ENCODE measurements at regions not wholly inside any gene's neighbourhood (a gene's known extent, or its start where the extent isn't known, plus 50 kb on each side); places are given as distances from the start of the nearest gene placed in this dataset.

GRCh38 chr1:104100115-104100514 lies 350.4 kb downstream of the AMY1C start:
- Histone ChIP-seq H3K18ac (ENCODE audit: low read depth in 1 of 2, low read length in 2 of 2) (no peak overlapping the region), H2BK15ac (ENCODE audit: low read depth, poor library complexity, severe bottlenecking) (no peak overlapping the region), H2BK5ac (ENCODE audit: low read depth, low read length, poor library complexity, severe bottlenecking) (no peak overlapping the region), H3K4me2 (ENCODE audit: low read length, poor library complexity, severe bottlenecking) (no peak overlapping the region), H3K4me3 (ENCODE audit: insufficient read depth in 1 of 2, low read depth in 1 of 2, low read length in 2 of 2) (no peak overlapping the region), H3K4ac (ENCODE audit: low read depth in 1 of 2, low read length in 2 of 2) (no peak overlapping the region), H4K91ac (ENCODE audit: low read length) (no peak overlapping the region), H2AK5ac (ENCODE audit: low read length, severe bottlenecking) (no peak overlapping the region), H3K4me1 (ENCODE audit: control insufficient read depth, insufficient read depth, low read depth, low read length) (no peaks in the 10 kb centered on the region), H2BK12ac (ENCODE audit: low read length in 2 of 2) (no peak overlapping the region), H3K9ac (ENCODE audit: low read length) (no peak overlapping the region), H3K27me3 (ENCODE audit: control insufficient read depth in 1 of 2, insufficient read depth in 1 of 2, low read length in 2 of 2) (no peaks in the 10 kb centered on the region), H3K36me3 (ENCODE audit: control insufficient read depth in 1 of 2, insufficient read depth in 2 of 2, low read depth in 1 of 2, low read length in 2 of 2) (no peaks in the 10 kb centered on the region), H2AFZ (ENCODE audit: low read depth, low read length) (no peak overlapping the region), H3K27ac (ENCODE audit: low read length, poor library complexity, severe bottlenecking) (no peak overlapping the region), H3K14ac (ENCODE audit: low read length in 2 of 2) (no peak overlapping the region), H2BK120ac (ENCODE audit: low read depth, low read length) (no peak overlapping the region), H4K8ac (ENCODE audit: low read length) (no peak overlapping the region), H3K79me1 (replicated peaks; ENCODE audit: low read length, poor library complexity, severe bottlenecking) (no peaks in the 10 kb centered on the region), H3K23ac (ENCODE audit: low read length in 2 of 2) (no peak overlapping the region), H3K9me3 (ENCODE audit: control insufficient read depth, low read length) (peaks cover 3% of the 10 kb centered on the region)
- no CpG with 5 or more reads among the region's 2 CpGs for WGBS
- no peak for DNase-seq

GRCh38 chr1:104105465-104105864 lies 355.8 kb downstream of the AMY1C start:
- Histone ChIP-seq H3K27me3 (ENCODE audit: control insufficient read depth in 1 of 2, insufficient read depth in 1 of 2, low read length in 2 of 2) (no peaks in the 10 kb centered on the region), H4K91ac (ENCODE audit: low read length) (no peak overlapping the region), H2BK5ac (ENCODE audit: low read depth, low read length, poor library complexity, severe bottlenecking) (no peak overlapping the region), H2BK120ac (ENCODE audit: low read depth, low read length) (no peak overlapping the region), H4K8ac (ENCODE audit: low read length) (no peak overlapping the region), H3K14ac (ENCODE audit: low read length in 2 of 2) (no peak overlapping the region), H3K4ac (ENCODE audit: low read depth in 1 of 2, low read length in 2 of 2) (no peak overlapping the region), H2BK15ac (ENCODE audit: low read depth, poor library complexity, severe bottlenecking) (no peak overlapping the region), H3K18ac (ENCODE audit: low read depth in 1 of 2, low read length in 2 of 2) (no peak overlapping the region), H3K9ac (ENCODE audit: low read length) (no peak overlapping the region), H3K36me3 (ENCODE audit: control insufficient read depth in 1 of 2, insufficient read depth in 2 of 2, low read depth in 1 of 2, low read length in 2 of 2) (no peaks in the 10 kb centered on the region), H3K9me3 (ENCODE audit: control insufficient read depth, low read length) (peaks cover 3% of the 10 kb centered on the region), H2AK5ac (ENCODE audit: low read length, severe bottlenecking) (no peak overlapping the region), H3K4me1 (ENCODE audit: control insufficient read depth, insufficient read depth, low read depth, low read length) (no peaks in the 10 kb centered on the region), H2BK12ac (ENCODE audit: low read length in 2 of 2) (no peak overlapping the region), H3K27ac (ENCODE audit: low read length, poor library complexity, severe bottlenecking) (no peak overlapping the region), H2AFZ (ENCODE audit: low read depth, low read length) (no peak overlapping the region), H3K79me1 (replicated peaks; ENCODE audit: low read length, poor library complexity, severe bottlenecking) (no peaks in the 10 kb centered on the region), H3K4me3 (ENCODE audit: insufficient read depth in 1 of 2, low read depth in 1 of 2, low read length in 2 of 2) (no peak overlapping the region), H3K4me2 (ENCODE audit: low read length, poor library complexity, severe bottlenecking) (no peak overlapping the region), H3K23ac (ENCODE audit: low read length in 2 of 2) (no peak overlapping the region)
- DNase-seq = no peak
- 82% methylated on average over 3 of the region's 5 CpGs for WGBS

GRCh38 chr1:104120525-104120924 lies 370.8 kb downstream of the AMY1C start:
- Histone ChIP-seq H2AK5ac (ENCODE audit: low read length, severe bottlenecking) (no peak overlapping the region), H3K4me1 (ENCODE audit: control insufficient read depth, insufficient read depth, low read depth, low read length) (no peaks in the 10 kb centered on the region), H2BK5ac (ENCODE audit: low read depth, low read length, poor library complexity, severe bottlenecking) (no peak overlapping the region), H3K79me1 (replicated peaks; ENCODE audit: low read length, poor library complexity, severe bottlenecking) (no peaks in the 10 kb centered on the region), H3K36me3 (ENCODE audit: control insufficient read depth in 1 of 2, insufficient read depth in 2 of 2, low read depth in 1 of 2, low read length in 2 of 2) (no peaks in the 10 kb centered on the region), H3K27me3 (ENCODE audit: control insufficient read depth in 1 of 2, insufficient read depth in 1 of 2, low read length in 2 of 2) (no peaks in the 10 kb centered on the region), H2BK12ac (ENCODE audit: low read length in 2 of 2) (no peak overlapping the region), H3K23ac (ENCODE audit: low read length in 2 of 2) (no peak overlapping the region), H3K4me2 (ENCODE audit: low read length, poor library complexity, severe bottlenecking) (no peak overlapping the region), H3K4me3 (ENCODE audit: insufficient read depth in 1 of 2, low read depth in 1 of 2, low read length in 2 of 2) (no peak overlapping the region), H3K9me3 (ENCODE audit: control insufficient read depth, low read length) (no peaks in the 10 kb centered on the region), H2BK15ac (ENCODE audit: low read depth, poor library complexity, severe bottlenecking) (no peak overlapping the region), H2AFZ (ENCODE audit: low read depth, low read length) (no peak overlapping the region), H2BK120ac (ENCODE audit: low read depth, low read length) (no peak overlapping the region), H3K27ac (ENCODE audit: low read length, poor library complexity, severe bottlenecking) (no peak overlapping the region), H4K8ac (ENCODE audit: low read length) (no peak overlapping the region), H4K91ac (ENCODE audit: low read length) (no peak overlapping the region), H3K18ac (ENCODE audit: low read depth in 1 of 2, low read length in 2 of 2) (no peak overlapping the region), H3K14ac (ENCODE audit: low read length in 2 of 2) (no peak overlapping the region), H3K9ac (ENCODE audit: low read length) (no peak overlapping the region), H3K4ac (ENCODE audit: low read depth in 1 of 2, low read length in 2 of 2) (no peak overlapping the region)
- DNase-seq = no peak

GRCh38 chr1:104121271-104121670 lies 371.6 kb downstream of the AMY1C start:
- WGBS = 92% methylated on average over 2 of the region's 4 CpGs
- no peak overlapping the region for H3K4me3 ChIP-seq (ENCODE audit: insufficient read depth in 1 of 2, low read depth in 1 of 2, low read length in 2 of 2)
- no peak overlapping the region for H2BK120ac ChIP-seq (ENCODE audit: low read depth, low read length)
- H2AK5ac ChIP-seq (ENCODE audit: low read length, severe bottlenecking) = no peak overlapping the region
- H3K4me2 ChIP-seq (ENCODE audit: low read length, poor library complexity, severe bottlenecking) = no peak overlapping the region
- H3K36me3 ChIP-seq (ENCODE audit: control insufficient read depth in 1 of 2, insufficient read depth in 2 of 2, low read depth in 1 of 2, low read length in 2 of 2) = no peaks in the 10 kb centered on the region
- no peak overlapping the region for H4K91ac ChIP-seq (ENCODE audit: low read length)
- no peak overlapping the region for H3K9ac ChIP-seq (ENCODE audit: low read length)
- H3K4ac ChIP-seq (ENCODE audit: low read depth in 1 of 2, low read length in 2 of 2) = no peak overlapping the region
- no peak overlapping the region for H3K14ac ChIP-seq (ENCODE audit: low read length in 2 of 2)
- H3K18ac ChIP-seq (ENCODE audit: low read depth in 1 of 2, low read length in 2 of 2) = no peak overlapping the region
- no peak overlapping the region for H2AFZ ChIP-seq (ENCODE audit: low read depth, low read length)
- no peak overlapping the region for H2BK5ac ChIP-seq (ENCODE audit: low read depth, low read length, poor library complexity, severe bottlenecking)
- no peak overlapping the region for H3K27ac ChIP-seq (ENCODE audit: low read length, poor library complexity, severe bottlenecking)
- no peaks in the 10 kb centered on the region for H3K9me3 ChIP-seq (ENCODE audit: control insufficient read depth, low read length)
- peaks cover 2% of the 10 kb centered on the region for H3K4me1 ChIP-seq (ENCODE audit: control insufficient read depth, insufficient read depth, low read depth, low read length)
- no peak for DNase-seq
- H3K27me3 ChIP-seq (ENCODE audit: control insufficient read depth in 1 of 2, insufficient read depth in 1 of 2, low read length in 2 of 2) = no peaks in the 10 kb centered on the region
- no peak overlapping the region for H4K8ac ChIP-seq (ENCODE audit: low read length)
- H3K23ac ChIP-seq (ENCODE audit: low read length in 2 of 2) = no peak overlapping the region
- no peak overlapping the region for H2BK15ac ChIP-seq (ENCODE audit: low read depth, poor library complexity, severe bottlenecking)
- no peaks in the 10 kb centered on the region for H3K79me1 ChIP-seq (replicated peaks; ENCODE audit: low read length, poor library complexity, severe bottlenecking)
- H2BK12ac ChIP-seq (ENCODE audit: low read length in 2 of 2) = no peak overlapping the region
